Aorta (tissue), 5 donors: ENCODE measurements at regions not wholly inside any gene's neighbourhood (a gene's known extent, or its start where the extent isn't known, plus 50 kb on each side); places are given as distances from the start of the nearest gene placed in this dataset.

ENCODE experiments used
- ATAC-seq: fragments of 200-7000 bp; cut with Tn5 transposase; one replicate; pipeline ENCODE4 v1.9.1; 2022; ENCODE audit warnings: moderate library complexity; ENCODE audit not compliant: low FRiP score
- DNase-seq, 2 donors: peaks; one replicate each; pipeline ENCODE4 v3.0.0-alpha.2; 2020
- H3K27ac ChIP-seq, 2 donors: one replicate each; pipeline ENCODE4 v1.5.1; 2013; ENCODE audit warnings: low read length in 2 of 2, mild to moderate bottlenecking in 2 of 2, moderate library complexity in 2 of 2, control low read depth in 1 of 2, inconsistent platforms in 1 of 2, low read depth in 1 of 2
- H3K27me3 ChIP-seq, 2 donors: one replicate each; pipeline ENCODE4 v1.6.1; 2013; ENCODE audit warnings: control low read depth in 1 of 2, low read length in 1 of 2, mild to moderate bottlenecking in 1 of 2, moderate library complexity in 1 of 2; ENCODE audit not compliant: insufficient read depth in 2 of 2, control insufficient read depth in 1 of 2
- H3K36me3 ChIP-seq, 2 donors: one replicate each; pipeline ENCODE4 v1.6.1; 2013; ENCODE audit warnings: control low read depth in 1 of 2, low read length in 1 of 2, mild to moderate bottlenecking in 1 of 2; ENCODE audit not compliant: insufficient read depth in 2 of 2, control insufficient read depth in 1 of 2
- H3K4me1 ChIP-seq, 2 donors: one replicate each; pipeline ENCODE4 v1.6.1; 2013; ENCODE audit warnings: low read length in 2 of 2, control low read depth in 1 of 2, mild to moderate bottlenecking in 1 of 2, moderate library complexity in 1 of 2; ENCODE audit not compliant: insufficient read depth in 2 of 2, control insufficient read depth in 1 of 2
- H3K4me3 ChIP-seq, 2 donors: one replicate each; pipeline ENCODE4 v1.5.1; 2013; ENCODE audit warnings: low read length in 2 of 2, control low read depth in 1 of 2, mild to moderate bottlenecking in 1 of 2
- H3K9me3 ChIP-seq: one replicate; pipeline ENCODE4 v1.6.1; 2013; ENCODE audit warnings: mild to moderate bottlenecking, low read length; ENCODE audit not compliant: control insufficient read depth
- WGBS, 2 donors: extraction: QIAGEN DNeasy Blood & Tissue Kit; methylation state at CpG; one replicate each; pipeline ENCODE4 v1.1.7; 2013; 5-methylcytosine and 5-hydroxymethylcytosine counted together
- intact Hi-C, 2 donors: fragments of 100-400 bp; cut with DNase I; formaldehyde crosslinking; loops; one replicate each; pipeline versions ENCODE4 v1.14.2 to v1.15.0; 2022
- donor health status: healthy with polysubstance abuse.
- donor health status: Bipolar disorder and iron deficiency.
- donor health status: DM: no; HTN: no; CAD: no.
- donor health status: DM: no; HTN: no; CAD: no.
- donor health status: DM: yes; HTN: yes; CAD: no.

GRCh38 chr10:36494371-36494770 lies 631.0 kb upstream of the ANKRD30A start:
- intact Hi-C loops, result loop anchor here (5.0 to 10.0 kb wide), 3 partner anchors 150 to 852 kb away; partner anchors contain the start of gene FZD8 (in 2 of the 2)
- DNase-seq, result no peak
- peak overlapping the region; percentile 17 to 28 for H3K27ac ChIP-seq
- no peaks in the 10 kb centered on the region for H3K9me3 ChIP-seq
- H3K4me1 ChIP-seq, result peaks cover 2 to 20% of the 10 kb centered on the region in 2 donors
- WGBS, 2 donors, result 47 to 58% methylated on average over 2 of the region's 2 CpGs
- no peaks in the 10 kb centered on the region for H3K36me3 ChIP-seq
- no peaks in the 10 kb centered on the region for H3K27me3 ChIP-seq
- ATAC-seq, result no peak
- H3K4me3 ChIP-seq, result no peak overlapping the region

GRCh38 chr10:36493516-36493880 lies 631.9 kb upstream of the ANKRD30A start:
- peaks cover 2 to 23% of the 10 kb centered on the region in 2 donors for H3K4me1 ChIP-seq
- 6 to 12% methylated on average over 1 of the region's 1 CpG for WGBS, 2 donors
- ATAC-seq (no peak), DNase-seq (no peak)
- no peak overlapping the region for H3K4me3 ChIP-seq
- H3K27ac ChIP-seq, result no peak overlapping the region
- no peaks in the 10 kb centered on the region for H3K36me3 ChIP-seq
- intact Hi-C loops, result loop anchor here (5.0 to 10.0 kb wide), 3 partner anchors 149 to 851 kb away; partner anchors contain the start of gene FZD8 (in 2 of the 2)
- H3K27me3 ChIP-seq, result no peaks in the 10 kb centered on the region
- no peaks in the 10 kb centered on the region for H3K9me3 ChIP-seq

GRCh38 chr10:36492590-36493515 lies 632.5 kb upstream of the ANKRD30A start:
- intact Hi-C loops, result loop anchor here (5.0 to 10.0 kb wide), 3 partner anchors 148 to 851 kb away; partner anchors contain the start of gene FZD8 (in 2 of the 2)
- Histone ChIP-seq H3K4me3 (no peak overlapping the region), H3K9me3 (no peaks in the 10 kb centered on the region), H3K4me1 (peaks cover 2 to 23% of the 10 kb centered on the region in 2 donors), H3K27ac (peak overlapping the region; percentile 86 to 90), H3K36me3 (no peaks in the 10 kb centered on the region), H3K27me3 (no peaks in the 10 kb centered on the region)
- no peak for DNase-seq
- 4 to 5% methylated on average over 4 of the region's 4 CpGs for WGBS, 2 donors
- ATAC-seq, result peak; percentile 37

GRCh38 chr10:36491926-36492325 lies 633.5 kb upstream of the ANKRD30A start:
- no peak for ATAC-seq
- 48 to 58% methylated on average over 1 of the region's 1 CpG for WGBS, 2 donors

GRCh38 chr10:36489611-36490228 lies 635.7 kb upstream of the ANKRD30A start:
- no peaks in the 10 kb centered on the region for H3K27me3 ChIP-seq
- ATAC-seq, result peak; percentile 78
- no peak overlapping the region for H3K4me3 ChIP-seq
- intact Hi-C loops, result loop anchor here (5.0 to 10.0 kb wide), 3 partner anchors 145 to 847 kb away; partner anchors contain the start of gene FZD8 (in 2 of the 2)
- 1 to 8% methylated on average over 5 of the region's 5 CpGs for WGBS, 2 donors
- DNase-seq, result peak in 1 of 2 donors; percentile 71
- H3K9me3 ChIP-seq, result no peaks in the 10 kb centered on the region
- no peaks in the 10 kb centered on the region for H3K36me3 ChIP-seq
- H3K4me1 ChIP-seq, result peaks cover 2 to 23% of the 10 kb centered on the region in 2 donors
- peak overlapping the region; percentile 41 to 99 for H3K27ac ChIP-seq

More at GRCh38 chr10:36491926-36492325, 633.5 kb upstream of the ANKRD30A start:
- no peak for DNase-seq
- H3K27ac ChIP-seq, result peak overlapping the region in 1 of 2 donors; percentile 90
- no peak overlapping the region for H3K4me3 ChIP-seq
- H3K27me3 ChIP-seq, result no peaks in the 10 kb centered on the region
- intact Hi-C loops, result loop anchor here (5.0 to 10.0 kb wide), 3 partner anchors 147 to 850 kb away; partner anchors contain the start of gene FZD8 (in 2 of the 2)
- H3K9me3 ChIP-seq, result no peaks in the 10 kb centered on the region
- no peaks in the 10 kb centered on the region for H3K36me3 ChIP-seq
- peaks cover 2 to 23% of the 10 kb centered on the region in 2 donors for H3K4me1 ChIP-seq

- Histone ChIP-seq H3K27ac (peak overlapping the region; percentile 28 to 99), H3K9me3 (no peaks in the 10 kb centered on the region), H3K4me3 (no peak overlapping the region), H3K36me3 (no peaks in the 10 kb centered on the region), H3K4me1 (peaks cover 2 to 19% of the 10 kb centered on the region in 2 donors), H3K27me3 (no peaks in the 10 kb centered on the region)
- ATAC-seq (no peak), DNase-seq (no peak)
- WGBS, 2 donors, result 16 to 20% methylated on average over 7 of the region's 7 CpGs
- intact Hi-C loops, result no loop called here
These were observed 636.2 kb upstream of the ANKRD30A start for GRCh38 chr10:36489181-36489580.

- Histone ChIP-seq H3K36me3 (no peaks in the 10 kb centered on the region), H3K9me3 (no peaks in the 10 kb centered on the region), H3K27ac (no peak overlapping the region), H3K4me3 (no peak overlapping the region), H3K27me3 (no peaks in the 10 kb centered on the region), H3K4me1 (peaks cover 2 to 19% of the 10 kb centered on the region in 2 donors)
- DNase-seq (no peak), ATAC-seq (no peak)
- 57 to 60% methylated on average over 4 of the region's 4 CpGs for WGBS, 2 donors
- intact Hi-C loops, result no loop called here
These were observed 636.8 kb upstream of the ANKRD30A start for GRCh38 chr10:36488579-36488978.

GRCh38 chr10:36479073-36479472 lies 646.3 kb upstream of the ANKRD30A start:
- no peak for ATAC-seq
- intact Hi-C loops, result no loop called here
- Histone ChIP-seq H3K4me1 (no peaks in the 10 kb centered on the region), H3K27ac (no peak overlapping the region), H3K4me3 (no peak overlapping the region), H3K9me3 (no peaks in the 10 kb centered on the region), H3K27me3 (no peaks in the 10 kb centered on the region), H3K36me3 (no peaks in the 10 kb centered on the region)
- no peak for DNase-seq
